Spleen (tissue), 7 donors: ENCODE measurements at regions not wholly inside any gene's neighbourhood (a gene's known extent, or its start where the extent isn't known, plus 50 kb on each side); places are given as distances from the start of the nearest gene placed in this dataset.

ENCODE experiments used
- POLR2A ChIP-seq, 3 donors: fragments of 450-650 bp; IDR thresholded peaks; one replicate each; pipeline ENCODE4 v1.5.1; 2017; ENCODE audit warnings: antibody characterized with exemption in 3 of 3, mild to moderate bottlenecking in 1 of 3
- TF ChIP-seq, protein P1 (sequence below), 11 experiments: fragments of 200-600 bp in 7 of 11; fragments of 450-650 bp in 4 of 11; sonication (generic) in 4 of 11; IDR thresholded peaks in 8 of 11; conservative IDR thresholded peaks in 3 of 11; 1 replicate in 7 of 11; 2 replicates in 4 of 11; pipeline versions ENCODE4 v1.4.0 to v1.8.0; 2016 to 2021; ENCODE audit warnings: antibody characterized with exemption in 11 of 11, inconsistent platforms in 4 of 11, mild to moderate bottlenecking in 1 of 11
- donor health status: DM: no; HTN: no; CAD: no; lungs with moderate emphysema.
- donor health status: DM: no; HTN: no; CAD: no.
- donor health status: DM: no; HTN: no; CAD: no.

DNA sequence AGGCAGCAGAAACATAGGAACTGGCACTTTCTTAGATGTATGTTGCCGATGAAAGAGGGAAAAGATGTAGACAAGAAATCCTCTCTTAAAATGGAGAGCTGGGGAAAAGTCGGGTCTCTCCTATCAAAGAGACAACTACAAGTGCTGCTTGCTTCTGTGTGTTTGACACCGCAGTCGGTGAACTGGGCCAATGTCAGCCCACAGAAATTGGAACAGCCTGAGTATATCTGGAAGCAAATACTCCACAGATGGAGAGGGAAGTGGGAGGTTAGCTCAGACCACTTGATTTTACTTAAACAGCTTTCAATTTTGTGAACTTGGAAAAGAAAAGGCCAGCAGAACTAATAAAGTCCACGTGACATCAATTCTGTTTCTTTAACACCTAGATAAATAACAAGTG, 230.9 kb upstream of the FAT1 start:
- no peak for TF ChIP-seq POLR2A (IDR thresholded peaks at IDR 0.05)
- TF ChIP-seq, protein P1, sequence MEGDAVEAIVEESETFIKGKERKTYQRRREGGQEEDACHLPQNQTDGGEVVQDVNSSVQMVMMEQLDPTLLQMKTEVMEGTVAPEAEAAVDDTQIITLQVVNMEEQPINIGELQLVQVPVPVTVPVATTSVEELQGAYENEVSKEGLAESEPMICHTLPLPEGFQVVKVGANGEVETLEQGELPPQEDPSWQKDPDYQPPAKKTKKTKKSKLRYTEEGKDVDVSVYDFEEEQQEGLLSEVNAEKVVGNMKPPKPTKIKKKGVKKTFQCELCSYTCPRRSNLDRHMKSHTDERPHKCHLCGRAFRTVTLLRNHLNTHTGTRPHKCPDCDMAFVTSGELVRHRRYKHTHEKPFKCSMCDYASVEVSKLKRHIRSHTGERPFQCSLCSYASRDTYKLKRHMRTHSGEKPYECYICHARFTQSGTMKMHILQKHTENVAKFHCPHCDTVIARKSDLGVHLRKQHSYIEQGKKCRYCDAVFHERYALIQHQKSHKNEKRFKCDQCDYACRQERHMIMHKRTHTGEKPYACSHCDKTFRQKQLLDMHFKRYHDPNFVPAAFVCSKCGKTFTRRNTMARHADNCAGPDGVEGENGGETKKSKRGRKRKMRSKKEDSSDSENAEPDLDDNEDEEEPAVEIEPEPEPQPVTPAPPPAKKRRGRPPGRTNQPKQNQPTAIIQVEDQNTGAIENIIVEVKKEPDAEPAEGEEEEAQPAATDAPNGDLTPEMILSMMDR (IDR thresholded peaks at IDR 0.05 in 8 of 11, conservative IDR thresholded peaks at IDR 0.05 in 3 of 11): no peak
